ENCODE measurements at regions not wholly inside any gene's neighbourhood (a gene's known extent, or its start where the extent isn't known, plus 50 kb on each side); places are given as distances from the start of the nearest gene placed in this dataset.

DNA sequence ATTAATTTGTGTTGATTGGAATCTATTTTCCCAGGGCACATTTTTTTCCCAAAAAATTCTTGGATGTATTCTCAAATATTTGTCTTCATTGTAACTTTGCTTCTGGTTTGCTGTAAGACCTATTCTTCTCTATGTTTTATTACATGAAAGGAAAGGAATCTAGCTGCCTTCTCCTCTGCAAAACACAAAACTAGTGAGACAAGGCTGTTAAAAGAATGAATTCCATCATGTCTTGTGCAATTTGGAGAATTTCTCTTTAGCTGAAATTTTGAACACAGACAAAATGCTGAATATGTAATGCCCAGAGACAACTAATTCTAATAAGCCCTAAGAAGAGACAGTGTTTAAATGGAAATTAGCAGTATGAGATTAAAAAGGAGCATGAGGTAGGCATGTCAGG lies 275.9 kb downstream of the CDH20 start:
- no peak for DNase-seq (ENCODE audit: low read depth)
- TF ChIP-seq, protein P1, sequence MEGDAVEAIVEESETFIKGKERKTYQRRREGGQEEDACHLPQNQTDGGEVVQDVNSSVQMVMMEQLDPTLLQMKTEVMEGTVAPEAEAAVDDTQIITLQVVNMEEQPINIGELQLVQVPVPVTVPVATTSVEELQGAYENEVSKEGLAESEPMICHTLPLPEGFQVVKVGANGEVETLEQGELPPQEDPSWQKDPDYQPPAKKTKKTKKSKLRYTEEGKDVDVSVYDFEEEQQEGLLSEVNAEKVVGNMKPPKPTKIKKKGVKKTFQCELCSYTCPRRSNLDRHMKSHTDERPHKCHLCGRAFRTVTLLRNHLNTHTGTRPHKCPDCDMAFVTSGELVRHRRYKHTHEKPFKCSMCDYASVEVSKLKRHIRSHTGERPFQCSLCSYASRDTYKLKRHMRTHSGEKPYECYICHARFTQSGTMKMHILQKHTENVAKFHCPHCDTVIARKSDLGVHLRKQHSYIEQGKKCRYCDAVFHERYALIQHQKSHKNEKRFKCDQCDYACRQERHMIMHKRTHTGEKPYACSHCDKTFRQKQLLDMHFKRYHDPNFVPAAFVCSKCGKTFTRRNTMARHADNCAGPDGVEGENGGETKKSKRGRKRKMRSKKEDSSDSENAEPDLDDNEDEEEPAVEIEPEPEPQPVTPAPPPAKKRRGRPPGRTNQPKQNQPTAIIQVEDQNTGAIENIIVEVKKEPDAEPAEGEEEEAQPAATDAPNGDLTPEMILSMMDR (IDR thresholded peaks at IDR 0.05; ENCODE audit: insufficient read depth, low read depth, low read length, missing control alignments): no peak

GRCh38 chr18:61608316-61608715 lies 275.1 kb downstream of the CDH20 start:
- H3K4me3 ChIP-seq (ENCODE audit: low read length): no peak overlapping the region
- TF ChIP-seq, protein P1 (IDR thresholded peaks at IDR 0.05; ENCODE audit: insufficient read depth, low read depth, low read length, missing control alignments): no peak
- no peak for DNase-seq (ENCODE audit: low read depth)

More for the DNA sequence above, 275.9 kb downstream of the CDH20 start:
- no peak overlapping the region for H3K4me3 ChIP-seq (ENCODE audit: low read length)

DNA sequence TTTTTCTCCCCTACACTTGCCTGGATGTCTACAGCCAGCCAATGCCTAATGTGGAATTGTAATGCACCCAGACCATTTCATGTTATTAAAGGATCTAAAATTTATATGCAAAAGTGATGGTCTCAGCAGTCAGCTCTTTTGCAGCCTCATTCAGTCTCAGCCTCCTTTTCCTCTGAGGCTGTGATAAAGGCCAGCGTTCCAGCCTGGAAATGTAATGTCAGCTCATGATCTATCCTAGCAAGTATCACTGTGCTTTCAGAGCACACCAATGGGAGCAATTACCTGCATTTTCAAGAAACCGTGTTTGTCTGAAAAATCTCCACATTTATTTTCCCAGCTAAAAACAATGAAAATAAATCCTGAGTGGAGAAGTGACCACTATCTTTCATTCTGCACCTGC lies 274.6 kb downstream of the CDH20 start:
- TF ChIP-seq, protein P1 (IDR thresholded peaks at IDR 0.05; ENCODE audit: insufficient read depth, low read depth, low read length, missing control alignments): no peak

DNA sequence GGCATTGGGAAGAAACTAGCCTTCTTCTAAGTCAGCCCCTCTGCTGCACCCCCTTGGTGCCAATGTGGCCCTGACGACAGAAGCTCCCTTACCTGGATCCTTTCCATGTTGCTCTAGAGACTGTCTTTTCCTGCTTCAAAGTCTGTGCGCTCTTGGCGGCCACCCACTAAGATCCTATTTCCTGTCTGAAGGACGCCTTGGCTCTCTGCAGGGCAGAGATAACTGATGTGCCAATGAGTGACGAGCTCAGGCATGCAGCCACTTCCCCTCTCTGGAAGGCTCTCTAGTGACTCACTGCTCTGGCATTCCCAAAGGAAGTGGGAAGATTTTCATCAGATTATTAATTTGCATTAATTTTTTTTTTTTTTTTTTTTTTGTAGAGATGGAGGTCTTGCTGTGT lies 273.5 kb downstream of the CDH20 start:
- H3K4me3 ChIP-seq (ENCODE audit: low read length): peak overlapping the region; percentile 25
- TF ChIP-seq, protein P1 (IDR thresholded peaks at IDR 0.05; ENCODE audit: insufficient read depth, low read depth, low read length, missing control alignments): no peak
- peak; percentile 97 for DNase-seq (ENCODE audit: low read depth)

More for the DNA sequence above, 274.6 kb downstream of the CDH20 start:
- no peak overlapping the region for H3K4me3 ChIP-seq (ENCODE audit: low read length)
- no peak for DNase-seq (ENCODE audit: low read depth)

DNA sequence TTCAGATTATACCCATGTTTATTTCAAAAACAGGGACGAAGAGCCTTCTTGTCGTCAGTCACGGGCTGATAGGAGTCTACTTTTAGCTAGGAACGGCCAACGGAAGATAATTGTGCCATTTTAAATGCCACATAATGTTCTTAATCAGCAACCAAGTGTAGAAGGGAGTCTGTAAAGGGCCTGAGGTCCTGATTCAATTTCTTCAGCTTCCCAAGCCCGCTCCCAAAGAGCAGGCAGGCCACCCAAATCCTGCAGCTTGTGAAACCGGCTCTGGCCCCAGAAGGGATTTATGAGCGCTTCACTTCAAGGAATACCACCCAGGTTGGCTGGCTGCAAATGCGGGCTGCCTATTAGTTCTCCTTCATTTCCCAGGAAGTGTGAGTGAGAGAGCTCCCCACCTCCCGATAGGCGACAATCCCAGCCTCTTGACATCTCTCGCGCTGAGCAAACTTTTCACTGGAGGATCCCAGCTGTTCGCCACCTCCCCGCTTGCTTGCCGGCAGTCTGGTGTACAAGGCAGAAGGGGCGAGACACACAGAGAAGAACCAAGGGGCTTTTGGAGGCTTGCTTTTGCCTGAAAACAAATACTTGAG lies 272.9 kb downstream of the CDH20 start:
- TF ChIP-seq, protein P1 (IDR thresholded peaks at IDR 0.05; ENCODE audit: insufficient read depth, low read depth, low read length, missing control alignments): no peak
- peak overlapping the region; percentile 25 for H3K4me3 ChIP-seq (ENCODE audit: low read length)
- DNase-seq (ENCODE audit: low read depth): peak; percentile 41

GRCh38 chr18:61605376-61606067 lies 272.3 kb downstream of the CDH20 start:
- TF ChIP-seq, protein P1 (IDR thresholded peaks at IDR 0.05; ENCODE audit: insufficient read depth, low read depth, low read length, missing control alignments): no peak
- H3K4me3 ChIP-seq (ENCODE audit: low read length): no peak overlapping the region

More at GRCh38 chr18:61605376-61606067, 272.3 kb downstream of the CDH20 start:
- no peak for DNase-seq (ENCODE audit: low read depth)

All from epithelial cell of esophagus (primary cell).